Colonic mucosa (tissue), 4 donors: ENCODE measurements at regions not wholly inside any gene's neighbourhood (a gene's known extent, or its start where the extent isn't known, plus 50 kb on each side); places are given as distances from the start of the nearest gene placed in this dataset.

Experiments used
- DNase-seq: peaks from one replicate; pipeline ENCODE4 v3.0.0-alpha.2; 2020
- H3K27ac ChIP-seq: fragments of 200-600 bp; one replicate; pipeline ENCODE4 v1.8.0; 2021
- H3K27me3 ChIP-seq: fragments of 200-600 bp; one replicate; pipeline ENCODE4 v1.8.0; 2021
- H3K36me3 ChIP-seq: fragments of 200-600 bp; one replicate; pipeline ENCODE4 v1.8.0; 2021
- H3K4me1 ChIP-seq: fragments of 200-600 bp; one replicate; pipeline ENCODE4 v1.8.0; 2021; ENCODE audit warnings: mild to moderate bottlenecking
- H3K4me3 ChIP-seq: fragments of 200-600 bp; one replicate; pipeline ENCODE4 v1.8.0; 2021
- H3K9ac ChIP-seq, 2 donors: one replicate each; pipeline ENCODE4 v1.7.0; 2013; ENCODE audit warnings: control low read depth in 2 of 2, low read depth in 2 of 2, low read length in 2 of 2
- H3K9me3 ChIP-seq: fragments of 200-600 bp; one replicate; pipeline ENCODE4 v1.8.0; 2021
- intact Hi-C: fragments of 100-400 bp; cut with DNase I; formaldehyde crosslinking; loops from one replicate; pipeline ENCODE4 v1.14.1; 2022
- TF ChIP-seq, protein P1 (sequence below): fragments of 200-600 bp; IDR thresholded peaks from one replicate; pipeline ENCODE4 v1.8.0; 2022; ENCODE audit warnings: antibody characterized with exemption, mild to moderate bottlenecking
- donor health status: healthy.
- donor health status: DM: no; HTN: no; CAD: no.
- donor health status: DM: no; HTN: no; CAD: no.

DNA sequence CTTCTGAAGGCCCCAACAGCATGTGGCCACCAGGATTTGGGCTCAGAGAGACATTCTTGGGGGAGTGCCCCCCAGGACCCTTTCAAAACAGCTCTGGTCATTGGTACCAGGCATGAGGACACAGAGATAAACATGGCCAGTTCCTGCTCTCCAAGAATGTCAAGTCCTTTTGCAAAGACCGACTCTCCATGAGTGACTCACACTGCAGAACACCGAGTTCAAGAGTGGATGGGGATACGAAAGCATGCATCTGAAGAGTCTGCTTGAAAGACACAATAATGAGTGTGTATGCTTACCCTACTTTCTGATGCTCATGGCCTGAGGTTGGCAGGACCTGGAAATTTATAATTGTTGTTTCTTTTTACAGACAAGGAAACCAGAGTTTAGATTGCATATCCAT, 450.6 kb downstream of the TSN start:
- H3K4me1 ChIP-seq, result no peaks in the 10 kb centered on the region
- DNase-seq, result no peak
- H3K9ac ChIP-seq, result no peak overlapping the region
- intact Hi-C loops, result no loop called here
- no peaks in the 10 kb centered on the region for H3K27me3 ChIP-seq
- no peak overlapping the region for H3K4me3 ChIP-seq
- no peak overlapping the region for H3K27ac ChIP-seq
- TF ChIP-seq, protein P1, sequence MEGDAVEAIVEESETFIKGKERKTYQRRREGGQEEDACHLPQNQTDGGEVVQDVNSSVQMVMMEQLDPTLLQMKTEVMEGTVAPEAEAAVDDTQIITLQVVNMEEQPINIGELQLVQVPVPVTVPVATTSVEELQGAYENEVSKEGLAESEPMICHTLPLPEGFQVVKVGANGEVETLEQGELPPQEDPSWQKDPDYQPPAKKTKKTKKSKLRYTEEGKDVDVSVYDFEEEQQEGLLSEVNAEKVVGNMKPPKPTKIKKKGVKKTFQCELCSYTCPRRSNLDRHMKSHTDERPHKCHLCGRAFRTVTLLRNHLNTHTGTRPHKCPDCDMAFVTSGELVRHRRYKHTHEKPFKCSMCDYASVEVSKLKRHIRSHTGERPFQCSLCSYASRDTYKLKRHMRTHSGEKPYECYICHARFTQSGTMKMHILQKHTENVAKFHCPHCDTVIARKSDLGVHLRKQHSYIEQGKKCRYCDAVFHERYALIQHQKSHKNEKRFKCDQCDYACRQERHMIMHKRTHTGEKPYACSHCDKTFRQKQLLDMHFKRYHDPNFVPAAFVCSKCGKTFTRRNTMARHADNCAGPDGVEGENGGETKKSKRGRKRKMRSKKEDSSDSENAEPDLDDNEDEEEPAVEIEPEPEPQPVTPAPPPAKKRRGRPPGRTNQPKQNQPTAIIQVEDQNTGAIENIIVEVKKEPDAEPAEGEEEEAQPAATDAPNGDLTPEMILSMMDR, result no peak
- H3K9me3 ChIP-seq, result no peaks in the 10 kb centered on the region
- no peaks in the 10 kb centered on the region for H3K36me3 ChIP-seq

DNA sequence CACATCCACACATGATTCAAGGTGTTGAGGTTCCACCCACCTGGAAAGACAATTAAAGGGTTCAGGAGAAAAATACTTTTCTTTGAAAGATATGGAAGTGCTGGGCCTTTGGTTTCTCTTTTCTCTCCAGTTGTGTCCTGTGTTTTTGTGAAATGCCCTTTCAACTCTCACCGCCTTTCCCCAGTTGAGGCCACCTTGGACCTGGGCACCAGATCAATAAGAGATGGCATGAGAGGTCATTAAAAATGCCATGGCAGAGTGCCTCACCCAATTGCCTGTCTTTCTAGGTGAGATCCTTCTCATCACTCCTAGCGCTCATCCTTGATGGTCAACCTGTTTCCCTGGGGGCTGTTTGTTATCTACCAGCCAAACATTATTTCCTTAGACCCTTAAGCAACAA, 453.9 kb downstream of the TSN start:
- intact Hi-C loops, result no loop called here
- Histone ChIP-seq H3K9ac (no peak overlapping the region), H3K27ac (no peak overlapping the region), H3K4me3 (no peak overlapping the region), H3K9me3 (no peaks in the 10 kb centered on the region), H3K36me3 (no peaks in the 10 kb centered on the region), H3K27me3 (no peaks in the 10 kb centered on the region), H3K4me1 (no peaks in the 10 kb centered on the region)
- DNase-seq, result no peak
- TF ChIP-seq, protein P1, result no peak

DNA sequence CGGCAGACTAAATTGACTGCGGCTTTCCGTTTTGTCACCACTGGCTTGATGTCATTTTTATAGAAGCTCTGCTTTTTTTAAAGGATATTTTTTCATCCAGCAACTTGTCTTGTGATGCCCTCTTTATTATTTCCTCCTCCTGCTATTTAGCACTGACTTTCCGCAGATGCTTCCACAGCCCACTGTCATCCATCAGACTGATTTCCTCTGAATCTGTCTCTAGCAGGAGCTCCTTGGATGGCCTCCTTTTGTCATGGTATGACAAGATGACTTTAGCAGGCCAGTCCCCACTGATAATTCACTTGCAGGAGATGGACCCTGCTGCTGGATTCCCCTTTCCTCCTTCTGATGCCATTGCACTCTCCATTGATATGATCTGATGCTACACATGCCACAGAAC, 454.6 kb downstream of the TSN start:
- intact Hi-C loops, result no loop called here
- no peak for DNase-seq
- Histone ChIP-seq H3K9me3 (no peaks in the 10 kb centered on the region), H3K27me3 (no peaks in the 10 kb centered on the region), H3K4me1 (no peaks in the 10 kb centered on the region), H3K4me3 (no peak overlapping the region), H3K36me3 (no peaks in the 10 kb centered on the region), H3K27ac (no peak overlapping the region), H3K9ac (no peak overlapping the region)
- TF ChIP-seq, protein P1, result no peak

GRCh38 chr2:122210898-122211856, 455.7 kb downstream of the TSN start:
- Histone ChIP-seq H3K27me3 (no peaks in the 10 kb centered on the region), H3K27ac (no peak overlapping the region), H3K4me3 (no peak overlapping the region), H3K9me3 (no peaks in the 10 kb centered on the region), H3K4me1 (no peaks in the 10 kb centered on the region), H3K36me3 (no peaks in the 10 kb centered on the region), H3K9ac (no peak overlapping the region)
- DNase-seq, result no peak
- intact Hi-C loops, result no loop called here
- TF ChIP-seq, protein P1, result no peak

DNA sequence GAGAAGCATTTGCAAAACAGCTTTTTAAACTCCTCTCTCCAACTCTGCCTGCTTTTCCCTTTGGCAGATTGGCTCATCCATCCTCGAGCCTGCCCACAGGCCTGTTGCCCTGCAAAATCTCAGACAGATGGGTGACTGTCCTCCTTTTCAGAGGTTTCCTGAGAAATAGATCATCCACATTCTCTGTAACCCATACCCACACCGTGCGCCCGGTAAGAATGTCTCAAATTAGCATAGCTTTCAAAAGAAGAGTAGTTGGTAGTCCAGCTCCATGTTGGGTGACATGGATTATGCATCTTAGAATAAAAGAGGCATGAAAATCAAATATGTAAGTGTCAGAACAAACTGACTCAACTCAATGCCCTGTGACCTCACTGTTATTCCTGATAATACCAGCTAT, 457.9 kb downstream of the TSN start:
- no peak overlapping the region for H3K27ac ChIP-seq
- no peaks in the 10 kb centered on the region for H3K4me1 ChIP-seq
- intact Hi-C loops, result no loop called here
- H3K9me3 ChIP-seq, result no peaks in the 10 kb centered on the region
- H3K27me3 ChIP-seq, result no peaks in the 10 kb centered on the region
- H3K36me3 ChIP-seq, result no peaks in the 10 kb centered on the region
- TF ChIP-seq, protein P1, result no peak
- no peak for DNase-seq
- H3K4me3 ChIP-seq, result no peak overlapping the region
- no peak overlapping the region for H3K9ac ChIP-seq
